IMR-90 (cell line): ENCODE measurements at regions not wholly inside any gene's neighbourhood (a gene's known extent, or its start where the extent isn't known, plus 50 kb on each side); places are given as distances from the start of the nearest gene placed in this dataset.

Experiments
- ATAC-seq: fragments of 200-7000 bp; cut with Tn5 transposase; 2 replicates; pipeline ENCODE4 v1.9.1; 2020; ENCODE audit warnings: low read depth, mild to moderate bottlenecking, moderate library complexity
- BruUV-seq: library from RNA; stranded (reverse); fragments of 400-500 nt; replicated peaks from 2 replicates; lab custom pipeline; 2021; lab: Mats Ljungman, UMichigan
- CTCF ChIA-PET: fragments of 300-600 bp; formaldehyde crosslinking; extraction: SDS; loops from one replicate; lab custom pipeline; 2021; ENCODE audit warnings: antibody characterized with exemption; lab: Yijun Ruan, JAX
- POLR2A ChIA-PET: fragments of 300-600 bp; sonication (Branson Sonifier 250); formaldehyde crosslinking; loops from one replicate; lab custom pipeline; 2022; ENCODE audit warnings: antibody characterized with exemption; ENCODE audit not compliant: unreplicated experiment; lab: Charles Lee
- DNase-seq: peaks from one replicate; pipeline ENCODE4 v3.0.0; 2013
- H2AFZ ChIP-seq: replicated peaks from 2 replicates; pipeline ENCODE3; 2013; ENCODE audit warnings: low read length, mild to moderate bottlenecking; ENCODE audit not compliant: poor library complexity
- H2AK5ac ChIP-seq: 2 replicates; pipeline ENCODE4 v1.6.1; 2013; ENCODE audit warnings: low read depth, low read length, inconsistent platforms
- H2AK9ac ChIP-seq: replicated peaks from 2 replicates; pipeline ENCODE3; 2013; ENCODE audit warnings: mild to moderate bottlenecking, low read depth, low read length, moderate library complexity; ENCODE audit not compliant: poor library complexity
- H2BK120ac ChIP-seq: 2 replicates; pipeline ENCODE4 v1.6.1; 2013; ENCODE audit warnings: low read depth, low read length, inconsistent platforms
- H2BK15ac ChIP-seq: 3 replicates; pipeline ENCODE4 v1.6.1; 2013; ENCODE audit warnings: low read depth, low read length, inconsistent platforms
- H2BK20ac ChIP-seq: 2 replicates; pipeline ENCODE4 v1.6.1; 2013; ENCODE audit warnings: low read depth, mild to moderate bottlenecking, inconsistent platforms, low read length, moderate library complexity
- H2BK5ac ChIP-seq: 2 replicates; pipeline ENCODE4 v1.6.1; 2013; ENCODE audit warnings: mild to moderate bottlenecking, low read depth, low read length, inconsistent platforms; ENCODE audit not compliant: poor library complexity, severe bottlenecking
- H3K14ac ChIP-seq: replicated peaks from 2 replicates; pipeline ENCODE4 v1.6.1; 2013; ENCODE audit warnings: low read depth, low read length, inconsistent platforms
- H3K18ac ChIP-seq: 2 replicates; pipeline ENCODE4 v1.6.1; 2013; ENCODE audit warnings: low read depth, low read length, control low read depth
- H3K23ac ChIP-seq: 2 replicates; pipeline ENCODE4 v1.6.1; 2013; ENCODE audit warnings: low read depth, low read length, inconsistent platforms
- H3K27ac ChIP-seq: 2 replicates; pipeline ENCODE4 v1.5.1; 2013; ENCODE audit warnings: mild to moderate bottlenecking, control low read depth, low read length; ENCODE audit not compliant: insufficient read depth
- H3K27me3 ChIP-seq: 2 replicates; pipeline ENCODE4 v1.6.1; 2013; ENCODE audit warnings: low read length; ENCODE audit not compliant: control insufficient read depth, insufficient read depth
- H3K36me3 ChIP-seq: 2 replicates; pipeline ENCODE4 v1.6.1; 2013; ENCODE audit warnings: low read length, mixed read lengths; ENCODE audit not compliant: control insufficient read depth, insufficient read depth
- H3K4ac ChIP-seq: 2 replicates; pipeline ENCODE4 v1.6.1; 2013; ENCODE audit warnings: low read depth, low read length, inconsistent platforms
- H3K4me1 ChIP-seq: 2 replicates; pipeline ENCODE4 v1.6.1; 2013; ENCODE audit warnings: low read length, mixed read lengths; ENCODE audit not compliant: control insufficient read depth, insufficient read depth
- H3K4me2 ChIP-seq: 2 replicates; pipeline ENCODE4 v1.6.1; 2013; ENCODE audit warnings: low read depth, mild to moderate bottlenecking, control low read depth, low read length, moderate library complexity
- H3K4me3 ChIP-seq: 2 replicates; pipeline ENCODE4 v1.5.1; 2013; ENCODE audit warnings: low read depth, mild to moderate bottlenecking, control low read depth, low read length, moderate library complexity; ENCODE audit not compliant: insufficient read depth
- H3K56ac ChIP-seq: 2 replicates; pipeline ENCODE4 v1.6.1; 2013; ENCODE audit warnings: low read length, inconsistent platforms; ENCODE audit not compliant: insufficient read depth; ENCODE audit errors: extremely low read depth
- H3K79me1 ChIP-seq, 2 experiments: 2 replicates each; pipeline ENCODE4 v1.6.1; 2013; ENCODE audit warnings: low read length in 2 of 2, inconsistent platforms in 1 of 2, low read depth in 1 of 2
- H3K9ac ChIP-seq: 2 replicates; pipeline ENCODE4 v1.6.1; 2013; ENCODE audit warnings: low read depth, low read length, control low read depth
- H3K9me1 ChIP-seq: 2 replicates; pipeline ENCODE4 v1.6.1; 2013; ENCODE audit warnings: low read length, inconsistent platforms; ENCODE audit not compliant: insufficient read depth
- H3K9me3 ChIP-seq: 2 replicates; pipeline ENCODE4 v1.6.1; 2013; ENCODE audit warnings: low read length; ENCODE audit not compliant: control insufficient read depth, insufficient read depth
- H4K20me1 ChIP-seq: 2 replicates; pipeline ENCODE4 v1.6.1; 2013; ENCODE audit warnings: low read length, inconsistent platforms; ENCODE audit not compliant: insufficient read depth
- H4K5ac ChIP-seq: 2 replicates; pipeline ENCODE4 v1.6.1; 2013; ENCODE audit warnings: mild to moderate bottlenecking, low read depth, low read length, control low read depth
- H4K8ac ChIP-seq, 2 experiments: 2 replicates each; pipeline ENCODE4 v1.6.1; 2013; ENCODE audit warnings: low read depth in 2 of 2, low read length in 2 of 2, control low read depth in 1 of 2, inconsistent platforms in 1 of 2
- H4K91ac ChIP-seq: 2 replicates; pipeline ENCODE4 v1.6.1; 2013; ENCODE audit warnings: low read depth, low read length, inconsistent platforms; ENCODE audit not compliant: insufficient read depth
- CEBPB ChIP-seq: IDR thresholded peaks from 2 replicates; pipeline ENCODE4 v1.6.1; 2012; ENCODE audit warnings: low read depth, low read length, improper control_type of control experiment
- CHD1 ChIP-seq: IDR thresholded peaks from 2 replicates; pipeline ENCODE4 v1.6.1; 2012; ENCODE audit warnings: low read depth, low read length, improper control_type of control experiment
- MAFK ChIP-seq: IDR thresholded peaks from 2 replicates; pipeline ENCODE4 v1.6.1; 2012; ENCODE audit warnings: low read depth, low read length, improper control_type of control experiment
- NFE2L2 ChIP-seq: fragments of 150-350 bp; IDR thresholded peaks from 2 replicates; pipeline ENCODE4 v1.6.1; 2016; ENCODE audit warnings: low read depth, mild to moderate bottlenecking, low read length
- RAD21 ChIP-seq: IDR thresholded peaks from 2 replicates; pipeline ENCODE4 v1.6.1; 2012; ENCODE audit warnings: low read length, improper control_type of control experiment
- RCOR1 ChIP-seq: IDR thresholded peaks from 2 replicates; pipeline ENCODE4 v1.6.1; 2012; ENCODE audit warnings: mild to moderate bottlenecking, low read length, improper control_type of control experiment; ENCODE audit not compliant: insufficient replicate concordance
- WGBS, 2 experiments: methylation state at CpG; one replicate each; pipeline versions ENCODE4 v1.1.5 to v1.1.7; 2013; ENCODE audit warnings: missing lambda C conversion rate in 2 of 2; ENCODE audit not compliant: insufficient read length in 1 of 2; ENCODE audit errors: extremely low coverage in 2 of 2; 5-methylcytosine and 5-hydroxymethylcytosine counted together
- dilution Hi-C: fragments of 300-500 bp; cut with HindIII; formaldehyde crosslinking; loops from one replicate; pipeline ENCODE4 v1.14.3; 2018; ENCODE audit warnings: low sequenced_read_pairs; ENCODE audit not compliant: unreplicated experiment
- in situ Hi-C: fragments of 300-500 bp; cut with MboI; formaldehyde crosslinking; loops from 3 replicates; pipeline ENCODE4 v1.14.3; 2019; ENCODE audit warnings: low sequenced_read_pairs, inconsistent platforms, mixed read lengths
- intact Hi-C: fragments of 100-400 bp; cut with micrococcal nuclease; formaldehyde crosslinking; loops from 2 replicates; pipeline ENCODE4 v1.10.0; 2022
- TF ChIP-seq, protein P1 (sequence below): fragments of 150-350 bp; IDR thresholded peaks from 2 replicates; pipeline ENCODE4 v1.6.1; 2017; ENCODE audit warnings: mild to moderate bottlenecking, antibody characterized with exemption, low read length, low read depth

DNA sequence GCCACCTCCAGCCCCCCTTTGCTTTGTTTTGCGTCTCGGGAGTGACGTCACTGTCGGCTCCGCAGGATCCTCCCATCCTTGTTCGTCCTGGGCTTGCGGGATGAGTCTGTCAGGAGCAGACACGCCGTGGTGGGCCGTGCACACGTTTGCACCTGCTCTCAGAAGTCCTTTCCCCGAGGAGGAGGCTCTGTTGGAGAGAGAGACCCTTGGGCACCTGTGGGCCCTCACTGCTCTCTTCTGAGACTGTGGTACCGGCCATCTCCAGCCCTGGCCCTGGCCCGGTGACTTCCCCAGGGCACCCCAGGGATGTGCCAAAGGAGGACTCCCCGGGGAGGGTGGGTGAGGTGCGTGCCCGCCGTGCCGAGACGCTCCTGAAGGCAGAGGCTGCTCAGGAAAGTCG lies 76.1 kb upstream of the PPP2R3B start:
- ChIA-PET POLR2A (no interaction called here), CTCF (no interaction called here)
- Histone ChIP-seq H3K4ac (no peak overlapping the region), H3K79me1 (no peaks in the 10 kb centered on the region), H3K56ac (no peak overlapping the region), H4K91ac (no peak overlapping the region), H3K14ac (no peak overlapping the region), H2BK120ac (no peak overlapping the region), H2BK15ac (no peak overlapping the region), H2AK5ac (no peak overlapping the region), H3K9ac (no peak overlapping the region), H3K18ac (no peak overlapping the region), H4K5ac (no peak overlapping the region), H3K4me2 (no peak overlapping the region), H3K36me3 (no peaks in the 10 kb centered on the region), H3K4me1 (no peaks in the 10 kb centered on the region), H3K23ac (no peak overlapping the region), H2AK9ac (no peak overlapping the region), H3K27me3 (no peaks in the 10 kb centered on the region), H2AFZ (no peak overlapping the region), H3K27ac (no peak overlapping the region), H2BK5ac (no peak overlapping the region), H4K20me1 (no peaks in the 10 kb centered on the region), H3K9me3 (peaks cover 35% of the 10 kb centered on the region), H3K4me3 (no peak overlapping the region), H4K8ac (no peak overlapping the region), H3K9me1 (no peaks in the 10 kb centered on the region), H2BK20ac (no peak overlapping the region)
- BruUV-seq: no TSS peak
- DNase-seq (no peak), ATAC-seq (no peak)
- WGBS, 2 experiments: 68% methylated on average over 13 of the region's 21 CpGs; no CpG with 5 or more reads in 1 of the 2 experiments
- intact Hi-C loops (no loop called here), dilution Hi-C loops (no loop called here), in situ Hi-C loops (no loop called here)
- TF ChIP-seq NFE2L2 (no peak), CHD1 (no peak), CEBPB (no peak), RAD21 (no peak), RCOR1 (no peak), MAFK (no peak)
- TF ChIP-seq, protein P1, sequence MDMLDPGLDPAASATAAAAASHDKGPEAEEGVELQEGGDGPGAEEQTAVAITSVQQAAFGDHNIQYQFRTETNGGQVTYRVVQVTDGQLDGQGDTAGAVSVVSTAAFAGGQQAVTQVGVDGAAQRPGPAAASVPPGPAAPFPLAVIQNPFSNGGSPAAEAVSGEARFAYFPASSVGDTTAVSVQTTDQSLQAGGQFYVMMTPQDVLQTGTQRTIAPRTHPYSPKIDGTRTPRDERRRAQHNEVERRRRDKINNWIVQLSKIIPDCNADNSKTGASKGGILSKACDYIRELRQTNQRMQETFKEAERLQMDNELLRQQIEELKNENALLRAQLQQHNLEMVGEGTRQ: no peak
